ENCODE measurements at regions not wholly inside any gene's neighbourhood (a gene's known extent, or its start where the extent isn't known, plus 50 kb on each side); places are given as distances from the start of the nearest gene placed in this dataset.

- DNase-seq (ENCODE audit: low spot score) = no peak
These were observed 103.4 kb downstream of the IL20RB start for GRCh38 chr3:137061186-137061585.

- DNase-seq (ENCODE audit: low spot score) = no peak
These were observed 104.5 kb downstream of the IL20RB start for GRCh38 chr3:137062250-137062649.

- no peak for DNase-seq (ENCODE audit: low spot score)
These were observed 107.6 kb downstream of the IL20RB start for GRCh38 chr3:137065381-137065780.

- DNase-seq (ENCODE audit: low spot score) = no peak
These were observed 108.3 kb downstream of the IL20RB start for GRCh38 chr3:137066092-137066491.

GRCh38 chr3:137071104-137071503 lies 113.3 kb downstream of the IL20RB start:
- no peak for DNase-seq (ENCODE audit: low spot score)

- no peak for DNase-seq (ENCODE audit: low spot score)
These were observed 117.2 kb downstream of the IL20RB start for GRCh38 chr3:137075020-137075419.

GRCh38 chr3:137078040-137078439 lies 120.3 kb downstream of the IL20RB start:
- DNase-seq (ENCODE audit: low spot score) = no peak

GRCh38 chr3:137079571-137079970 lies 121.8 kb downstream of the IL20RB start:
- DNase-seq (ENCODE audit: low spot score) = no peak

GRCh38 chr3:137081711-137082110 lies 123.9 kb downstream of the IL20RB start:
- DNase-seq (ENCODE audit: low spot score) = no peak

GRCh38 chr3:137082763-137083162 lies 125.0 kb downstream of the IL20RB start:
- no peak for DNase-seq (ENCODE audit: low spot score)

- no peak for DNase-seq (ENCODE audit: low spot score)
These were observed 125.5 kb downstream of the IL20RB start for GRCh38 chr3:137083332-137083731.

- DNase-seq (ENCODE audit: low spot score) = no peak
These were observed 126.8 kb downstream of the IL20RB start for GRCh38 chr3:137084586-137084985.

- DNase-seq (ENCODE audit: low spot score) = no peak
These were observed 139.6 kb downstream of the IL20RB start for GRCh38 chr3:137097386-137097785.

GRCh38 chr3:137097852-137098251 lies 140.1 kb downstream of the IL20RB start:
- DNase-seq (ENCODE audit: low spot score) = no peak

GRCh38 chr3:137099364-137100219 lies 141.8 kb downstream of the IL20RB start:
- DNase-seq (ENCODE audit: low spot score) = no peak

- no peak for DNase-seq (ENCODE audit: low spot score)
These were observed 142.5 kb downstream of the IL20RB start for GRCh38 chr3:137100326-137100725.

GRCh38 chr3:137103739-137104138 lies 146.0 kb downstream of the IL20RB start:
- DNase-seq (ENCODE audit: low spot score) = no peak

- DNase-seq (ENCODE audit: low spot score) = peak; percentile 22
These were observed 147.6 kb downstream of the IL20RB start for GRCh38 chr3:137105277-137105977.

GRCh38 chr3:137106612-137107240 lies 148.9 kb downstream of the IL20RB start:
- no peak for DNase-seq (ENCODE audit: low spot score)

- no peak for DNase-seq (ENCODE audit: low spot score)
These were observed 151.1 kb downstream of the IL20RB start for GRCh38 chr3:137108699-137109440.

- no peak for DNase-seq (ENCODE audit: low spot score)
These were observed 152.7 kb downstream of the IL20RB start for GRCh38 chr3:137110392-137110996.

GRCh38 chr3:137111497-137111896 lies 153.7 kb downstream of the IL20RB start:
- DNase-seq (ENCODE audit: low spot score) = no peak
